DND-41 (cell line): ENCODE measurements at regions not wholly inside any gene's neighbourhood (a gene's known extent, or its start where the extent isn't known, plus 50 kb on each side); places are given as distances from the start of the nearest gene placed in this dataset.

Source experiments
- ATAC-seq: fragments of 200-7000 bp; cut with Tn5 transposase; 3 replicates; pipeline ENCODE4 v1.9.1; 2021; ENCODE audit warnings: low read depth; ENCODE audit not compliant: insufficient read depth
- DNase-seq: peaks from one replicate; pipeline ENCODE4 v3.0.0-alpha.2; 2020
- H2AFZ ChIP-seq: 2 replicates; pipeline ENCODE4 v1.6.0; 2012; ENCODE audit warnings: low read depth, low read length
- H3K27ac ChIP-seq: 2 replicates; pipeline ENCODE4 v1.5.1; 2012; ENCODE audit warnings: low read length, inconsistent platforms
- H3K27me3 ChIP-seq: fragments of 200-600 bp; sonication (generic); 2 replicates; pipeline ENCODE4 v1.6.0; 2012; ENCODE audit warnings: low read length, mild to moderate bottlenecking, inconsistent platforms; ENCODE audit not compliant: insufficient read depth, poor library complexity
- H3K36me3 ChIP-seq: 2 replicates; pipeline ENCODE4 v1.5.1; 2012; ENCODE audit warnings: low read length, inconsistent platforms; ENCODE audit not compliant: insufficient read depth
- H3K4me1 ChIP-seq: 2 replicates; pipeline ENCODE4 v1.5.1; 2012; ENCODE audit warnings: mild to moderate bottlenecking, low read length; ENCODE audit not compliant: insufficient read depth
- H3K4me2 ChIP-seq: 2 replicates; pipeline ENCODE4 v1.6.0; 2012; ENCODE audit warnings: mild to moderate bottlenecking, moderate library complexity, low read length, inconsistent platforms; ENCODE audit not compliant: insufficient read depth
- H3K4me3 ChIP-seq, 2 experiments: fragments of 200-600 bp in 1 of 2; shearing (Covaris generic) in 1 of 2; 2 replicates each; pipeline ENCODE4 v1.5.1; 2012 to 2016; ENCODE audit warnings: inconsistent platforms in 2 of 2, low read length in 2 of 2, mild to moderate bottlenecking in 2 of 2, low read depth in 1 of 2, moderate library complexity in 1 of 2
- H3K79me2 ChIP-seq: 2 replicates; pipeline ENCODE4 v1.6.0; 2012; ENCODE audit warnings: low read length, inconsistent platforms; ENCODE audit not compliant: insufficient read depth
- H3K9ac ChIP-seq: 2 replicates; pipeline ENCODE4 v1.6.0; 2012; ENCODE audit warnings: low read depth, mild to moderate bottlenecking, inconsistent platforms, low read length, moderate library complexity
- H3K9me3 ChIP-seq: 2 replicates; pipeline ENCODE4 v1.5.1; 2012; ENCODE audit warnings: low read length, moderate library complexity, mild to moderate bottlenecking, inconsistent platforms; ENCODE audit not compliant: insufficient read depth, severe bottlenecking
- H4K20me1 ChIP-seq: 2 replicates; pipeline ENCODE4 v1.6.0; 2012; ENCODE audit warnings: low read length; ENCODE audit not compliant: insufficient read depth
- EZH2 ChIP-seq: IDR thresholded peaks from 3 replicates; pipeline ENCODE4 v1.6.1; 2012; ENCODE audit warnings: borderline replicate concordance, low read depth, mild to moderate bottlenecking, moderate library complexity, low read length, inconsistent platforms; ENCODE audit not compliant: severe bottlenecking
- TF ChIP-seq, protein P1 (sequence below): IDR thresholded peaks from 2 replicates; pipeline ENCODE4 v1.5.1; 2012; ENCODE audit warnings: borderline replicate concordance, low read length, moderate library complexity, mild to moderate bottlenecking; ENCODE audit not compliant: poor library complexity, severe bottlenecking; ENCODE audit errors: extremely low read depth

DNA sequence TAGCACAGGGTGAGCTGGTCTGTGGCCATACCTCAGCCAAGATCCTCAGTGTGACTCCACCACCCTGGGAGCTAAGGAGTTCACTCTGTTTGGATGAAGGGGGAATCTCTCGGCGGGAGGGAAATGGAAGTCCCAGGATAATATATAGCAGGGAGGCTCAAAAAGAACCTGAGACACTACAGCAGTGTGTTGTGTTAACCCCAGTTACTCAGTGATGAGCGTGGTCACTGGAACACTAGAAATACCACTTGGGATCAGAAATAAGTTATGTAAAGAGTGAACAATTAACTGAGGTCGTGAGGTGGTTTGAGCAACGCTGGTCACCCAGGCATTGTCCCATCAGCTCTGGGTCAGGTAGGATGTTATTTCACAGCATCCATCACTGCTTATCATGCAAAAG is 59.3 kb upstream of the ADAMTS16 start:
- ATAC-seq, result no peak
- Histone ChIP-seq H4K20me1 (no peaks in the 10 kb centered on the region), H3K27me3 (peaks cover 23% of the 10 kb centered on the region)

DNA sequence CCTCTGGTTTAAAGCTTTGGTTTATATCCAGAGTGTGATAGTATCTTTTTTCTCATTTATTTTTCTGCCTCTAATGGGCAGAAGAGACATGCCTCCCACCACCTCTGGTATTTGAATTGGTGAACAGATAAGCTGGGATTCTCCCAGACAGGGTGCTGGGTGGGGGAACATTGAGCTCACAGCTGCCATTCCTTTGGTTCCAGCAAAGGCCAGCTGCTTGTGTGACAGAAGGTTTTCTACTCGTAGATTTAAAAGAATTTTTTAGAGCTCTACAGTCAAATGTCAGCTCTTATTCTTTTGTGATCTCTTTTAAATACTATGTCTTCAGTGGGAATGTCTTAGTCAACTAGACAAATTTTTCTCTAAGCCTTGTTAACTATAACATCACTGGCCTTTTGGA is 54.7 kb upstream of the ADAMTS16 start:
- Histone ChIP-seq H3K36me3 (no peaks in the 10 kb centered on the region), H3K4me1 (no peaks in the 10 kb centered on the region), H3K79me2 (no peaks in the 10 kb centered on the region), H3K4me2 (no peak overlapping the region), H3K27ac (no peak overlapping the region), H3K9me3 (no peaks in the 10 kb centered on the region), H2AFZ (no peak overlapping the region), H3K9ac (no peak overlapping the region), H3K4me3 (no peak overlapping the region), H4K20me1 (no peaks in the 10 kb centered on the region), H3K27me3 (peaks cover 13% of the 10 kb centered on the region)
- DNase-seq, result no peak
- no peak for TF ChIP-seq EZH2
- TF ChIP-seq, protein P1, sequence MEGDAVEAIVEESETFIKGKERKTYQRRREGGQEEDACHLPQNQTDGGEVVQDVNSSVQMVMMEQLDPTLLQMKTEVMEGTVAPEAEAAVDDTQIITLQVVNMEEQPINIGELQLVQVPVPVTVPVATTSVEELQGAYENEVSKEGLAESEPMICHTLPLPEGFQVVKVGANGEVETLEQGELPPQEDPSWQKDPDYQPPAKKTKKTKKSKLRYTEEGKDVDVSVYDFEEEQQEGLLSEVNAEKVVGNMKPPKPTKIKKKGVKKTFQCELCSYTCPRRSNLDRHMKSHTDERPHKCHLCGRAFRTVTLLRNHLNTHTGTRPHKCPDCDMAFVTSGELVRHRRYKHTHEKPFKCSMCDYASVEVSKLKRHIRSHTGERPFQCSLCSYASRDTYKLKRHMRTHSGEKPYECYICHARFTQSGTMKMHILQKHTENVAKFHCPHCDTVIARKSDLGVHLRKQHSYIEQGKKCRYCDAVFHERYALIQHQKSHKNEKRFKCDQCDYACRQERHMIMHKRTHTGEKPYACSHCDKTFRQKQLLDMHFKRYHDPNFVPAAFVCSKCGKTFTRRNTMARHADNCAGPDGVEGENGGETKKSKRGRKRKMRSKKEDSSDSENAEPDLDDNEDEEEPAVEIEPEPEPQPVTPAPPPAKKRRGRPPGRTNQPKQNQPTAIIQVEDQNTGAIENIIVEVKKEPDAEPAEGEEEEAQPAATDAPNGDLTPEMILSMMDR, result no peak
- no peak for ATAC-seq

More for the DNA sequence above, 59.3 kb upstream of the ADAMTS16 start:
- Histone ChIP-seq H3K36me3 (no peaks in the 10 kb centered on the region), H3K9me3 (no peaks in the 10 kb centered on the region), H3K9ac (no peak overlapping the region), H3K79me2 (no peaks in the 10 kb centered on the region), H3K4me3 (no peak overlapping the region), H3K4me2 (no peak overlapping the region), H3K27ac (no peak overlapping the region), H2AFZ (no peak overlapping the region), H3K4me1 (no peaks in the 10 kb centered on the region)
- TF ChIP-seq, protein P1, result no peak
- no peak for TF ChIP-seq EZH2
- DNase-seq, result no peak

DNA sequence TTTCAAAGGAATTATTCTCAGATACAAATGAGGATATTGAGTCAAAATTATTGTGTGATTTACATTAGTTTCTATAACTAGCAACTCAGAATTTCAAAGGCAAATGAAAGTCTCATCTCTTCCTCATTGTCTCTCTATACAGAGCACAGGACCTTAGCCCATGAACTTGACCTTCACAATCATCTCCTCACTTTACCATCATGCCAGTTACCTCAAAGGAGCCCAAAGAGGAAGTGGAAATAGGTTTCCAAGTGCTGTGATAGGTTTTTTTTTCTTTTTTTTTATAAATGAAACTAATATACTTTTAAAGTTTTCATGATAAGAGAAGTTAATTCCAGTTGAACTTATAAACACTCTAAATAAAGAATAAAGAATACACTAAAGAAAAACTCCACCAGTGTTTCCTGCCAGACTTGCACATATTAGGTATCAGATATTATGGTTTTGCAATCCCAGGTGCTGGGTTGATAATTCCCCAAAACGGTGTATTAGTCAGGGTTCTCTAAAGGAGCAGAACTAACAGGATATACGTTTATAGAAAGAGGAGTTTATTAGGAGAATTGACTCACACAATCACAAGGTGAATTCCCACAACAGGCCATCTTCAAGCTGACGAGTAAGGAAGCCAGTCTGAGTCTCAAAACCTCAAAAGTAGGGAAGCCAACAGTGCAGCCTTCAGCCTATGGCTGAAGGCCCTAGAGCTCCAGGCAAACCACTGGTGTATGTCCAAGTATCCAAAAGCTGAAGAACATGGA is 50.1 kb upstream of the ADAMTS16 start:
- ATAC-seq (no peak), DNase-seq (no peak)
- Histone ChIP-seq H3K27me3 (peaks cover 22% of the 10 kb centered on the region), H3K27ac (no peak overlapping the region), H3K79me2 (no peaks in the 10 kb centered on the region), H3K9me3 (no peaks in the 10 kb centered on the region), H3K9ac (no peak overlapping the region), H3K4me3 (no peak overlapping the region), H3K4me1 (no peaks in the 10 kb centered on the region), H2AFZ (no peak overlapping the region), H3K4me2 (no peak overlapping the region), H3K36me3 (no peaks in the 10 kb centered on the region), H4K20me1 (no peaks in the 10 kb centered on the region)
- no peak for TF ChIP-seq EZH2
- TF ChIP-seq, protein P1, result no peak
